ENCODE measurements at regions not wholly inside any gene's neighbourhood (a gene's known extent, or its start where the extent isn't known, plus 50 kb on each side); places are given as distances from the start of the nearest gene placed in this dataset.

GRCh38 chr12:127231371-127231770, 1035.6 kb upstream of the TMEM132C start:
- no peak for DNase-seq (ENCODE audit: low spot score)

GRCh38 chr12:127233016-127233415, 1034.0 kb upstream of the TMEM132C start:
- DNase-seq (ENCODE audit: low spot score): no peak

DNA sequence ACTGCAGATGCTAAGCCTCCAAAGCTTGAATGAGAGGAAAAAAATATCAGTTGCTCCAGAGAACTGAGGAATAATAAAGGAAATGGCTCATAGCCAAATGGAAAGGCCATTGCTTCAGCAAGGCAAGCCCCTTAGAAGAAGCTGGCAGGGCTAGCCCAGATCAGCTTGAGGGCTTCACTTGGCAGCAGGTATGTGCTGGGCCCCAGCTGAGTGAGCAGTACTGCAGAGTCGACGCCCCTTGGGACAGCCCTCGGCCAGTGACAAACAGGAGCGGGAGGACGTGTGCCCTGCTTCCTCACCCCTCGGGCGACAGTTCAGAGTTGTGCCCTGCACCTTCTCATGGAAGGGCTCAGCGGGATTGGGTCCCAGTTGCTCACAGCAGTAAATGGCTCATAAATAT, 1031.2 kb upstream of the TMEM132C start:
- no peak for DNase-seq (ENCODE audit: low spot score)

GRCh38 chr12:127236491-127236890, 1030.5 kb upstream of the TMEM132C start:
- DNase-seq (ENCODE audit: low spot score): no peak

DNA sequence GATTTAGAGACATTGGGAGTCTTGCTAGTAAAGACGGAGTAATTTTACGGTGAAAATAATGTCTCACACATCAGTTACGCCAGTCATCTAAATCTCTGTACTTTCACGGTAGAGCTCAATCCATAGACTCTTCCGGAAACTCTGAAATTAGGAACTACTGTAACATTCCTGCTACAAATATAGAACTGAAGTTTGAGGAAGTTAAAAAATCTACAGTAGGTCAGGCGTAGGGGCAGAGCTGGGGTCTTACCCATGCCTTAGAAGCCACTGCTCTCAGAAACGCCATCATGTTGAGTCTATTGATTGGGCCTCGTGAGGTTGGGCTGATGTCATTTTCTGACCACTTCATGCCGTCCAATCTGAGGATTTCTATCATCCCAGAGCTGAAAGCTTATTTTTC, 1029.8 kb upstream of the TMEM132C start:
- no peak for DNase-seq (ENCODE audit: low spot score)

- no peak for DNase-seq (ENCODE audit: low spot score)
These were observed 1028.9 kb upstream of the TMEM132C start for GRCh38 chr12:127238107-127238506.

DNA sequence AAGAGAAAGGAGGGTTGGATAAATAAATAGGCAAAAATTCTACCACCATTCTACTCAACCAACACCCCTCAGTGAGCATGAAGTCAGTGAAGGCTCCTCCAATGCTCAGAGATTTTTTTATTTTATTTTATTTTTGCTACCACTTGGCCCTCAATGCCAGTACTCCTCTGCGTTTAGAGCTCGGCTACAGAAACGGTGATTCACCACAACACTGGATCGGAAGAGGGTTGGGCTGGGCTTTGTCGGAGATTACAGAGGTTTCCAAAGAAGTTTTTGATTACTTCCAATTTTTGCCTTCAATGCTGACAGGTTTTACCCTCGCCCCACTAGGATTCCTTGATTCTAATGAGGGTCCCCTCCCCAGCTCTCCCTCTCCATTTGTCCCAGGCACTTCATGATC, 1027.2 kb upstream of the TMEM132C start:
- no peak for DNase-seq (ENCODE audit: low spot score)

GRCh38 chr12:127240249-127240929, 1026.6 kb upstream of the TMEM132C start:
- no peak for DNase-seq (ENCODE audit: low spot score)

GRCh38 chr12:127241072-127241817, 1025.7 kb upstream of the TMEM132C start:
- no peak for DNase-seq (ENCODE audit: low spot score)

- DNase-seq (ENCODE audit: low spot score): no peak
These were observed 1022.0 kb upstream of the TMEM132C start for GRCh38 chr12:127245009-127245408.

DNA sequence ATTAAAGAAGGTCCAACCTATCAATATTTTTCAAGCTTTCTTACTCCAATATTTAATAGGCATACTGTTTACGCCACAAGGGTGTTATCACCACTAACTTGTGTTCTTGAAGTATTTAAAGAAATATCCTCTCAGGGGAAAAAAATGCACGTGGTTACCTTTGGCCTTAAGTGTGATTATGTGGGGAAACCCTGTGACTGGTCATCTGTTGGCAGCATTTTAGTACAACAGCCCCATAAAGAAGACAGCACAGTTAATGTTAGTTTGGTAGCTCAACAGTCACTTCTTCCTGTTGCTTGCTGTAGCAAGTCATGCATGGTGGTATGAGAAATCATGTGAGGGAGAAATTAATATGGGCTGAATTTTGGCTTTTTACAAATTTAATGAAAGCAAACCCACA, 1021.5 kb upstream of the TMEM132C start:
- no peak for DNase-seq (ENCODE audit: low spot score)

DNA sequence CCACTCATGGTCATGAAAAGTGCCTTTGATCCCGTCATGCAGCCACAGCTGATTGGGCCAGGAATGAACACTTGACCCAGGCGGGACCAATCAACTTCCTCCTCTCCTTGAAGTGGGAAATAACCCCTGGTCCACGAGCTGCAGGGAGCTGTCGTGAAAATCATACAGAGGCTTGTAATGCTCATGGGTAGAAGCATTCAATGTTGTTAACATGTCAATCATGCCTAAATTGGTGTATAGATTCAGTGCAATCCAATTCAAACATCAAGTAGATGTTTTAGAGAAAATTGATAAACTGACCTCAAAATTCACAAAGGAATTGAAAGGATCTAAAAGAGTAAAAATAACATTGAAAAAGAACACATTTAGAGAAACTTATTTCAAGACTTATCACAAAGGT, 1019.0 kb upstream of the TMEM132C start:
- no peak for DNase-seq (ENCODE audit: low spot score)

GRCh38 chr12:127249428-127249827, 1017.5 kb upstream of the TMEM132C start:
- no peak for DNase-seq (ENCODE audit: low spot score)

- DNase-seq (ENCODE audit: low spot score): no peak
These were observed 1013.1 kb upstream of the TMEM132C start for GRCh38 chr12:127253797-127254327.

- no peak for DNase-seq (ENCODE audit: low spot score)
These were observed 1012.5 kb upstream of the TMEM132C start for GRCh38 chr12:127254420-127254955.

- no peak for DNase-seq (ENCODE audit: low spot score)
These were observed 1009.5 kb upstream of the TMEM132C start for GRCh38 chr12:127257366-127257935.

DNA sequence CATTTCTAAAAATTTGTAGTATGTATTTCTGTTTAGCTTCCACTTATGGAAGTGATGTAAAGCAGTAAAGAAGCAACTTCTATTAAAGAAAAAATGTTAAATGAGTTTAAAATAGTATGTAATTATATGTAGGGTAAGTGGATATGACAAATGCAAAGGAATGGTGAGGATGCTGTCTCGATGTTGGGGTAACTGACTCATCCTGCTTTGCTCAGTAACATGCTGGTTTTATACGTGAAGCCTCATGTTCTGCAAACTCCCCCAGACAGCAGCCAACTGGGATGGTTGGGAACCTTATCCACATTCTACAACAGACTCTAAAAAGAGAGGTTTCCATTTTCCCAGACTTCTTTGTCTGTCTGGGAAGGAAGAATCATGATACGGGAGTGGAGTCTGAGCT, 1006.4 kb upstream of the TMEM132C start:
- DNase-seq (ENCODE audit: low spot score): no peak

GRCh38 chr12:127260999-127261398, 1006.0 kb upstream of the TMEM132C start:
- no peak for DNase-seq (ENCODE audit: low spot score)

DNA sequence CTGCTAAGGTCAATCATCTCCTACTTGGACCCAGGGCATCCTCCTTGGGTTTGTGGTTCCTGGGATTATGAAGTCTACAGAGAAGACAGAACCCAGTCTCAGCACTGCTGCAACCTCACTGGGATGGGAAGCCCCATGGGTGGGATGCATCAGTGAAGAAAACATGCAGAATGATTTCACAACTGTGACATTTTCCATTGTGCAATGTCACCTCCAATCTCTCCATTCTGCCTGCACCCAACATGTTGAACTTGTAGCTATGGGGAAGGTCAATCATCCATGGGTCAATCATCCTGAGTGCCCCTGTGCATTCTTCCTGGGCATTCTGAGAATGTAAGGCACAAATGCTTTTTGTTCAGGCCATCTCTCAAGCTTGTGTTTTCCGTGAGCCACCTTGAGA, 1004.4 kb upstream of the TMEM132C start:
- no peak for DNase-seq (ENCODE audit: low spot score)

DNA sequence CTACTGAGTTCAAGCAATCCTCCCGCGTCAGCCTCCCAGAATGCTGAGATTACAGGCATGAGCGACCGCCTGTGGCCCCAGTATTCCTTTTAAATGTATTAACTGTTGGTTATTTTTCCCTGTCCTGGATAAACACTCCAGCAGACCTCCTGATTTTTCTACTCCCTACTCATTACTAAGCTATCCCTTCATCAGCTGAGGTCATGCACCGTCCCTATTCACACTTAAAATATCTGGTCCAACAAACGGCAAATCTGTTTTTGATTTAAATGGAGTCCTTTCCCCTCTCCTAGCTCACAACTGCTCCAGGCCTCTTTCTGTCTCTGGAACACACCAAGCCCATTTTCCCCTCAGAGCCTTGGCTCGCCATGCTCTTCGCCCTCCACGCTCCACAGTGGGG, 1003.3 kb upstream of the TMEM132C start:
- no peak for DNase-seq (ENCODE audit: low spot score)

- no peak for DNase-seq (ENCODE audit: low spot score)
These were observed 999.8 kb upstream of the TMEM132C start for GRCh38 chr12:127267128-127267527.

DNA sequence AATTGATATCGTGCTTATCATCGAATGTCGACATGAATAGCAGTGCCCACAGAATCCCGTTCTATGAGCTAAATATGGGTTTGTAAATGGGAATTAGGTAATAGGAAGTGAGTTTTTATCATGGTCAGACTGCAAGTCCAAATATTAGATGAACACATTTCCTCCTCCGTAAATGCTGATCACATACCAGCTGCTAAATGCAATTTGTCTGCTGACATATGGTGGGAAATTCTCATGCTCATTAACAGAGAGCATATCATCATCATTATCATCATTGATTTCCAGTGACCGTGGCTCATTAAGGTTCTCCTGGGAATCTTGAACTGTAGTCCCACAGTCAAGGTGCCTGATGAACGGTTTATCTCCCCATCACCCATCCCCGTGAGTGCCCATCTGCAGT, 998.8 kb upstream of the TMEM132C start:
- no peak for DNase-seq (ENCODE audit: low spot score)
